Muscle layer of duodenum (tissue), 2 donors: ENCODE measurements at regions not wholly inside any gene's neighbourhood (a gene's known extent, or its start where the extent isn't known, plus 50 kb on each side); places are given as distances from the start of the nearest gene placed in this dataset.

Source experiments
- H3K27ac ChIP-seq: one replicate; pipeline ENCODE4 v1.7.0; 2013; ENCODE audit warnings: mild to moderate bottlenecking, low read length
- H3K27me3 ChIP-seq: one replicate; pipeline ENCODE4 v1.7.0; 2013; ENCODE audit warnings: low read depth, mild to moderate bottlenecking, control low read depth, low read length
- H3K36me3 ChIP-seq, 2 donors: one replicate each; pipeline ENCODE4 v1.7.0; 2013; ENCODE audit warnings: low read length in 2 of 2, control low read depth in 1 of 2, mild to moderate bottlenecking in 1 of 2; ENCODE audit not compliant: insufficient read depth in 2 of 2, control insufficient read depth in 1 of 2
- H3K4me1 ChIP-seq, 2 donors: one replicate each; pipeline ENCODE4 v1.7.0; 2013; ENCODE audit warnings: low read length in 2 of 2, mild to moderate bottlenecking in 2 of 2, control low read depth in 1 of 2, moderate library complexity in 1 of 2; ENCODE audit not compliant: insufficient read depth in 2 of 2, control insufficient read depth in 1 of 2
- H3K4me3 ChIP-seq, 2 donors: one replicate each; pipeline ENCODE4 v1.7.0; 2013; ENCODE audit warnings: low read length in 2 of 2, low read depth in 1 of 2, mild to moderate bottlenecking in 1 of 2
- H3K9me3 ChIP-seq, 2 donors: one replicate each; pipeline ENCODE4 v1.7.0; 2013; ENCODE audit warnings: low read length in 2 of 2, control low read depth in 1 of 2, mild to moderate bottlenecking in 1 of 2; ENCODE audit not compliant: control insufficient read depth in 1 of 2
- donor health status: healthy.

- H3K9me3 ChIP-seq: no peaks in the 10 kb centered on the region
- H3K4me1 ChIP-seq: no peaks in the 10 kb centered on the region
- no peaks in the 10 kb centered on the region for H3K27me3 ChIP-seq
- H3K27ac ChIP-seq: no peak overlapping the region
- no peak overlapping the region for H3K4me3 ChIP-seq
- no peaks in the 10 kb centered on the region for H3K36me3 ChIP-seq
These were observed 189.7 kb downstream of the EDN1 start for GRCh38 chr6:12479881-12480280.

- H3K9me3 ChIP-seq: no peaks in the 10 kb centered on the region
These were observed 190.2 kb downstream of the EDN1 start for GRCh38 chr6:12480379-12480778.

GRCh38 chr6:12481292-12481691 is 191.1 kb downstream of the EDN1 start:
- H3K27me3 ChIP-seq: no peaks in the 10 kb centered on the region
- H3K4me3 ChIP-seq: no peak overlapping the region
- H3K9me3 ChIP-seq: no peaks in the 10 kb centered on the region
- H3K27ac ChIP-seq: no peak overlapping the region
- H3K4me1 ChIP-seq: no peaks in the 10 kb centered on the region
- no peaks in the 10 kb centered on the region for H3K36me3 ChIP-seq

More at GRCh38 chr6:12480379-12480778, 190.2 kb downstream of the EDN1 start:
- Histone ChIP-seq H3K27ac (no peak overlapping the region), H3K4me1 (no peaks in the 10 kb centered on the region), H3K36me3 (no peaks in the 10 kb centered on the region), H3K4me3 (no peak overlapping the region), H3K27me3 (no peaks in the 10 kb centered on the region)

- Histone ChIP-seq H3K4me3 (no peak overlapping the region), H3K4me1 (no peaks in the 10 kb centered on the region), H3K9me3 (no peaks in the 10 kb centered on the region), H3K27ac (no peak overlapping the region), H3K36me3 (no peaks in the 10 kb centered on the region), H3K27me3 (no peaks in the 10 kb centered on the region)
These were observed 191.7 kb downstream of the EDN1 start for GRCh38 chr6:12481850-12482249.

- Histone ChIP-seq H3K9me3 (no peaks in the 10 kb centered on the region), H3K36me3 (no peaks in the 10 kb centered on the region), H3K4me3 (no peak overlapping the region), H3K27me3 (no peaks in the 10 kb centered on the region), H3K27ac (no peak overlapping the region), H3K4me1 (no peaks in the 10 kb centered on the region)
These were observed 192.5 kb downstream of the EDN1 start for GRCh38 chr6:12482386-12483375.

- Histone ChIP-seq H3K4me1 (no peaks in the 10 kb centered on the region), H3K36me3 (no peaks in the 10 kb centered on the region), H3K27ac (no peak overlapping the region)
These were observed 193.6 kb downstream of the EDN1 start for GRCh38 chr6:12483712-12484111.

GRCh38 chr6:12484519-12484918 is 194.4 kb downstream of the EDN1 start:
- no peak overlapping the region for H3K27ac ChIP-seq
- no peaks in the 10 kb centered on the region for H3K36me3 ChIP-seq
- H3K27me3 ChIP-seq: no peaks in the 10 kb centered on the region
- no peaks in the 10 kb centered on the region for H3K9me3 ChIP-seq
- H3K4me3 ChIP-seq: no peak overlapping the region
- no peaks in the 10 kb centered on the region for H3K4me1 ChIP-seq

More at GRCh38 chr6:12483712-12484111, 193.6 kb downstream of the EDN1 start:
- Histone ChIP-seq H3K27me3 (no peaks in the 10 kb centered on the region), H3K9me3 (no peaks in the 10 kb centered on the region), H3K4me3 (no peak overlapping the region)

GRCh38 chr6:12485226-12485764 is 195.1 kb downstream of the EDN1 start:
- H3K27ac ChIP-seq: no peak overlapping the region
- H3K27me3 ChIP-seq: no peaks in the 10 kb centered on the region
- H3K4me1 ChIP-seq: no peaks in the 10 kb centered on the region
- H3K4me3 ChIP-seq: no peak overlapping the region
- no peaks in the 10 kb centered on the region for H3K9me3 ChIP-seq
- H3K36me3 ChIP-seq: no peaks in the 10 kb centered on the region

GRCh38 chr6:12485837-12486236 is 195.7 kb downstream of the EDN1 start:
- H3K4me3 ChIP-seq: no peak overlapping the region
- no peaks in the 10 kb centered on the region for H3K27me3 ChIP-seq
- H3K27ac ChIP-seq: no peak overlapping the region
- H3K4me1 ChIP-seq: no peaks in the 10 kb centered on the region
- H3K9me3 ChIP-seq: no peaks in the 10 kb centered on the region
- no peaks in the 10 kb centered on the region for H3K36me3 ChIP-seq

- Histone ChIP-seq H3K36me3 (no peaks in the 10 kb centered on the region), H3K27ac (no peak overlapping the region), H3K27me3 (no peaks in the 10 kb centered on the region), H3K9me3 (no peaks in the 10 kb centered on the region), H3K4me3 (no peak overlapping the region), H3K4me1 (no peaks in the 10 kb centered on the region)
These were observed 200.3 kb downstream of the EDN1 start for GRCh38 chr6:12490351-12490903.

GRCh38 chr6:12490904-12491571 is 200.9 kb downstream of the EDN1 start:
- Histone ChIP-seq H3K4me3 (no peak overlapping the region), H3K36me3 (no peaks in the 10 kb centered on the region), H3K4me1 (no peaks in the 10 kb centered on the region), H3K9me3 (no peaks in the 10 kb centered on the region), H3K27ac (no peak overlapping the region), H3K27me3 (no peaks in the 10 kb centered on the region)
